ENCODE measurements at regions not wholly inside any gene's neighbourhood (a gene's known extent, or its start where the extent isn't known, plus 50 kb on each side); places are given as distances from the start of the nearest gene placed in this dataset.
"Not testable (repeated sequence)": the region's sequence is repeated elsewhere in the genome, so short reads cannot be mapped to it uniquely, and the experiment has no call there.

GRCh38 chr9:90156318-90156717, 486.3 kb downstream of the DIRAS2 start:
- Histone ChIP-seq H3K27ac (ENCODE audit: low read depth, low read length) (no peak overlapping the region), H3K9me3 (ENCODE audit: control insufficient read depth, insufficient read depth, low read length) (peaks cover 2% of the 10 kb centered on the region; the same call in 1 of the 2 replicates), H3K4me3 (ENCODE audit: low read depth, low read length) (no peak overlapping the region), H3K27me3 (ENCODE audit: control insufficient read depth, insufficient read depth, low read length) (no peaks in the 10 kb centered on the region)
- DNase-seq (ENCODE audit: low read depth, low spot score): no peak
- TF ChIP-seq CTCF (IDR thresholded peaks at IDR 0.05; ENCODE audit: low read depth, low read length): no peak
- POLR2A ChIA-PET: no interaction called here
- CTCF ChIA-PET: no interaction called here

- no peak for DNase-seq (ENCODE audit: low read depth, low spot score)
- ChIA-PET CTCF (no interaction called here), POLR2A (no interaction called here)
- H3K27ac ChIP-seq (ENCODE audit: low read depth, low read length): no peak overlapping the region
- peaks cover 3% of the 10 kb centered on the region; the same call in 1 of the 2 replicates for H3K9me3 ChIP-seq (ENCODE audit: control insufficient read depth, insufficient read depth, low read length)
- no peaks in the 10 kb centered on the region for H3K27me3 ChIP-seq (ENCODE audit: control insufficient read depth, insufficient read depth, low read length)
- TF ChIP-seq CTCF (IDR thresholded peaks at IDR 0.05; ENCODE audit: low read depth, low read length): no peak
- no peak overlapping the region for H3K4me3 ChIP-seq (ENCODE audit: low read depth, low read length)
These were observed 480.3 kb downstream of the DIRAS2 start for GRCh38 chr9:90162326-90162725.

DNA sequence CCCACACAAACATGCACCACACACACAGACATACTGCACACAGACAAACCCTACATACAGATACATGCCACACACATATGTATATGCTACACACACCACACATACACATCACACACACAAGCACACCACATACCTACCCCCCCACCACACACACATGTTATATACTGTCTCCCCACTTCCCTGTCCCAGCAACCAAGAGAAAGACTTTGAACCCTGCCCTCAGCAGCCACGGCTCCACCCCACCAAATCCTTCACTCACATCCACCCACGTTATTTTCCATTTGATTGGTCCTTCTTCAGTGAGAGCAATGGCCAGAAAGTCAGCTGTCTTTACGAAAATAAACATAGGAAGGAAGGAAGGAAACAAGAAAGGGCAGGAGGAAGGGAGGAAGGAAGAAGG, 479.8 kb downstream of the DIRAS2 start:
- no peak overlapping the region for H3K27ac ChIP-seq (ENCODE audit: low read depth, low read length)
- H3K9me3 ChIP-seq (ENCODE audit: control insufficient read depth, insufficient read depth, low read length): peaks cover 3% of the 10 kb centered on the region; the same call in 1 of the 2 replicates
- CTCF ChIA-PET: no interaction called here
- no peak overlapping the region for H3K4me3 ChIP-seq (ENCODE audit: low read depth, low read length)
- no peak for DNase-seq (ENCODE audit: low read depth, low spot score)
- no peaks in the 10 kb centered on the region for H3K27me3 ChIP-seq (ENCODE audit: control insufficient read depth, insufficient read depth, low read length)
- POLR2A ChIA-PET: no interaction called here
- no peak for TF ChIP-seq CTCF (IDR thresholded peaks at IDR 0.05; ENCODE audit: low read depth, low read length)

DNA sequence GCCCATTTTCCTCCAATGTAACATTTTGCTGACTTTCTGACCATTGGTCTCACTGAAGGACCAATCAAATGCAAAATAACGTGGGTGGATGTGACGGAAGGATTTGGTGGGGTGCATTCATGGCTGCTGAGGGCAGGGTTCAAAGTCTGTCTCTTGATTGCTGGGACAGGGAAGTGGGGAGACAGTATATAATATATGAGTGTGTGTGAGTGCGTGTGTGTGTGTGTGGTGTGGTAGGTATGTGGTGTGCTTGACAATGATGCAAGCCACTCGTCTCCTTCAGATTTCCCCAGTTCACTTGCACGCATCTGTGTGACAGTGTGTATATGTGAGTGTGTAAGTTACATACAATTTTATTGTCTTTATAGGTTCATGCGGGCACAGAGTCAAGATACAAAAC, 477.3 kb downstream of the DIRAS2 start:
- no peaks in the 10 kb centered on the region for H3K27me3 ChIP-seq (ENCODE audit: control insufficient read depth, insufficient read depth, low read length)
- peaks cover 3% of the 10 kb centered on the region; the same call in 1 of the 2 replicates for H3K9me3 ChIP-seq (ENCODE audit: control insufficient read depth, insufficient read depth, low read length)
- H3K27ac ChIP-seq (ENCODE audit: low read depth, low read length): no peak overlapping the region
- no peak overlapping the region for H3K4me3 ChIP-seq (ENCODE audit: low read depth, low read length)
- no peak for TF ChIP-seq CTCF (IDR thresholded peaks at IDR 0.05; ENCODE audit: low read depth, low read length)
- POLR2A ChIA-PET: no interaction called here
- CTCF ChIA-PET: no interaction called here
- no peak for DNase-seq (ENCODE audit: low read depth, low spot score)

DNA sequence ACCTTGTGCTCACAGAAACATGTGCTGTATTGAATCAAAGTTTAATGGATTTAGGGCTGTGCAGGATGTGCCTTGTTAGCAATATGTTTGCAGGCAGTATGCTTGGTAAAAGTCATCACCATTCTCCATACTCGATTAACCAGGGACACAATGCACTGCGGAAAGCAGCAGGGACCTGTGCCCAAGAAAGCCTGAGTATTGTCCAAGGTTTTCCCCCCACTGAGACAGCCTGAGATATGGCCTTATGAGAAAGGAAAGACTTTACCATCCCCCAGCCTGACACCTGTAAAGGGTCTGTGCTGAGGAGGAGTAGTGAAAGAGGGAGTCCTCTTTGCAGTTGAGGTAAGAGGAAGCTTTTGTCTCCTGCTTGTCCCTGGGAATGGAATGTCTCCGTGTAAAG, 476.2 kb downstream of the DIRAS2 start:
- H3K27ac ChIP-seq (ENCODE audit: low read depth, low read length); H3K4me3 ChIP-seq (ENCODE audit: low read depth, low read length); CTCF ChIA-PET; DNase-seq (ENCODE audit: low read depth, low spot score); POLR2A ChIA-PET; H3K9me3 ChIP-seq (ENCODE audit: control insufficient read depth, insufficient read depth, low read length); H3K27me3 ChIP-seq (ENCODE audit: control insufficient read depth, insufficient read depth, low read length): not testable (repeated sequence)

GRCh38 chr9:90167914-90168313, 474.7 kb downstream of the DIRAS2 start:
- no peaks in the 10 kb centered on the region for H3K9me3 ChIP-seq (ENCODE audit: control insufficient read depth, insufficient read depth, low read length)
- no peak for TF ChIP-seq CTCF (IDR thresholded peaks at IDR 0.05; ENCODE audit: low read depth, low read length)
- H3K4me3 ChIP-seq (ENCODE audit: low read depth, low read length): no peak overlapping the region
- no peak overlapping the region for H3K27ac ChIP-seq (ENCODE audit: low read depth, low read length)
- ChIA-PET CTCF (no interaction called here), POLR2A (no interaction called here)
- no peaks in the 10 kb centered on the region for H3K27me3 ChIP-seq (ENCODE audit: control insufficient read depth, insufficient read depth, low read length)
- no peak for DNase-seq (ENCODE audit: low read depth, low spot score)

Data from AG04450 (cell line).